HG03196 (cell line): ENCODE measurements at regions not wholly inside any gene's neighbourhood (a gene's known extent, or its start where the extent isn't known, plus 50 kb on each side); places are given as distances from the start of the nearest gene placed in this dataset.
"Not testable (repeated sequence)": the region's sequence is repeated elsewhere in the genome, so short reads cannot be mapped to it uniquely, and the experiment has no call there.

Experiments
- ATAC-seq: cut with Tn5 transposase; IDR thresholded peaks from one replicate; pipeline ENCODE4 v1.9.1; 2021; ENCODE audit not compliant: unreplicated experiment

- not testable (repeated sequence) for ATAC-seq
These were observed 408.6 kb upstream of the AMELY start for GRCh38 chrY:7320171-7320570.

- ATAC-seq, result no peak
These were observed 406.6 kb upstream of the AMELY start for GRCh38 chrY:7318122-7318521.

GRCh38 chrY:7317571-7317970, 406.0 kb upstream of the AMELY start:
- no peak for ATAC-seq

GRCh38 chrY:7310482-7311269, 399.1 kb upstream of the AMELY start:
- no peak for ATAC-seq

GRCh38 chrY:7308816-7309215, 397.3 kb upstream of the AMELY start:
- ATAC-seq, result no peak

GRCh38 chrY:7302306-7302705, 390.8 kb upstream of the AMELY start:
- ATAC-seq, result no peak

GRCh38 chrY:7299960-7300359, 388.4 kb upstream of the AMELY start:
- ATAC-seq, result no peak

- ATAC-seq, result no peak
These were observed 380.6 kb upstream of the AMELY start for GRCh38 chrY:7292113-7292512.

DNA sequence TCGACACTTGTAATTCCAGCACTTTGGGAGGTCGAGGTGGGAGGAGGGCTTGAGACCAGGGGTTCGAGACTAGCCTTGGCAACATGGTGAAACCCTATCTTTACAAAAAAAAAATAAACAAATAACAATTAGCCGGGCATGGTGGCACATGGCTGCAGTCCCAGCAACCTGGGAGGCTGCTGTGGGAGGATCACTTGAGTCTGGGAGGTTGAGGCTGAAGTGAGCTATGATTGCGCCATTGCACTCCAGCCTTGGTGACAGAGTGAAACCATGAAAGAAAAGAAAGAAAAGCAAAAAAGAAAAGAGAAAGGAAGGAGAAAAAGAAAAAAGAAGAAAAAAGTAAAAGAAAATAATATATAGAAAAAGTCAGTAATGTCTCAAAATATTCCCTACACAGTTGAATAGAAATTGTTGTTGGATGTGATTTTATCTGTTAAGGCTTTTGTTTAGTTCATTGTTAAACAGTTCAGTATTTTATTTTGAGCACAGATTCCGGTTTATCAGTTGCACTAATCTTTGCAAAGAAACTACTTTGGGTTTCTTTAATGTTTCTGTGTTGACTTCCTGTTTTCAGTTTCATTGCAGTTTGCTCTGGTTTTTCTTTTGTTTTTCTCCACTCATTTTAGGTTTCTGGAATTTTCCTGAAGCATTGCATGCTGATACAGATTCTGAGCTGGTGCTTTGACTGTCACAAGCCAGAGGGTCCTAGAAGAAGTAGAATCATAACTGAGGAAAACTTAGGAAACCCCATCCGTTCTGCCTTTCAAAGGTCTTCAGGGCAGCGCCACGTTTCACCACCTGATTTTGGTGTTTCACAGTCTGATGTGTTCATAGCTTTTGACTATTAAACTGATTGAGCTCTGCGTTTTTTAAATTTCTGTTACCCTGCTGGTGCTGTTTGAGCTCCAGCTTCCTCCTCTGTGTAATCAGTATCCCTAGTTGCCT, 378.6 kb upstream of the AMELY start:
- ATAC-seq, result peak; percentile 76

DNA sequence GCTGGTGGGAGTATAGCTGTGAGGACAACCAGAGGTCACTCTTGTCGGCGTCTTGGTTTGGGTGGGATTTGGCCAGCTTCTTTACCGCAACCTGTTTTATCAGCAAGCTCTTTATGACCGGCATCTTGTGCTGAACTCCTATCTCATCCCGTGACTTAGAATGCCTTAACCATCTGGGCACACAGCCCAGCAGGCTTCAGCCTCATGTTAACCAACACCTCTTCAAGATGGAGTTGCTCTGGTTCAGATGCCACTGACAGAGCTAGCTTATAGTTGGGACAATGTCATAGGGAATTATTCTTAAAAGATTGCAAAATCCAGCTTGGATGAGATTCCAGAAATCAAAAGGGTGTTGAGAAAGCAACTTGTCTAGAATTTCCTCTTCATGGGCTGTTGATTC, 377.1 kb upstream of the AMELY start:
- no peak for ATAC-seq

- ATAC-seq, result not testable (repeated sequence)
These were observed 376.4 kb upstream of the AMELY start for GRCh38 chrY:7287963-7288362.

- ATAC-seq, result no peak
These were observed 373.8 kb upstream of the AMELY start for GRCh38 chrY:7285388-7285787.

DNA sequence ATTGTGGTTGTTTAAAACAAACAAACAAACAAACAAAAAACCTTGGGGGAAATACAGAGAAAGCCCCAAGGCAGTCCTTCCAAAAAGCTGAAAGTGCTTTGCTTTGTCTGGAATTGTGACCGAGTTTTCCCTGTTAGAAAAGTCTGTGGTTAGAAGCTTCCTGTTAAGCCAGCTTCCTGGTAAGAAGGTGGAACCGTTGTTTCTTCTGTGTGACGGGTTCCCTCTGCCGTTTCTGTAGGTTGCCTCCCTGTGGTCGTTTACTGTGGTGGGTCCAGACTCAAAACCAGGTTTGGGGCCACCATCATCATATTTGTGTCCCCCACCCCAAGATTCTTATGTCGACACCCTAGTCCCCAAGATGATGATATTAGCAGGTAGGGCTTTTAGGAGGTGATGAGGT, 371.4 kb upstream of the AMELY start:
- no peak for ATAC-seq

DNA sequence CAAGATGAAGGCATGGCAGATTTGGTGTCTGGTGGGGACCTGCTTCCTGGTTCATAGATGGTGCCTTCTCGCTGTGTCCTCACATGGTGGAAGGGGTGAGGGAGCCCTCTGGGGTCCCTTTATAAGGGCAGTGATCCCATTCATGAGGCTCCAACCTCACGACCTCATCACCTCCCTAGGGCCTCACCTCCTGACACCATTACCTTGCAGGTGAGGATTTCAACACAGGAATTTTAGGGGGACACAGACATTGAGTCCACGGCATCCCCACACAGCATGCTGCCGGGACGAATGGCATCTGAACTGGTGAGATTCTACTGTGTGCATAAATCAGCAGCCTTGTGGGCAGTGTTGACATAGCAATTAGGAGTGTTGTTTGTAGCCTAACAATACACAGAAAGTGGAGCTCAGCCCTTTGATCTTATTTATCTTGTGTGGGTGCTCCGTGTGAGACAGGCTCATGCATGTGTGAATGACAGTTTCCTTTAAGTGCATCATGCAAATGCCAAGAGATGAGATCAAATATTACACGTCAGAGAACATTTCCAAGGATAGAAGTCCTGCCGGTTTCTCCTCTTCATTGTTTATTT, 368.7 kb upstream of the AMELY start:
- not testable (repeated sequence) for ATAC-seq

- ATAC-seq, result no peak
These were observed 364.2 kb upstream of the AMELY start for GRCh38 chrY:7275751-7276150.

DNA sequence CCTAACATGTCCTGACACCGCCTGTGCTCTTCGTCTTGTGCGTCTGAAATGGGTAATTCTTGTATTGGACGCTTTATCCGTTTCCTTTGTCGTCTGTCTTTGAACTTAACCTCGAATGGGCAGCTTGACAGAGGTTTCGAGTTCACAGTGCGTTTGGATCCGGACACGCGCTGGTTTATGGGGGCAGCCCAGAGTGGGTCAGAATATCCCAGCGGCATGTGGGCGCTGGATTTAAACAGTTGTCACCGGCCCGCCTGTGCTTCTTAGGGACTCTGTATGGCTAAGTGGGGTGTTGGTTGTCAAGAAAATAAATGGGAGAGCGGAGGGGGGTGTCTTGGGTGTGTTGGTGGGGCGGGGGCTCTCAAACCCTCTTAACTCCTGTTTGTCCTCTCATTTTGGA, 363.5 kb upstream of the AMELY start:
- ATAC-seq, result no peak

DNA sequence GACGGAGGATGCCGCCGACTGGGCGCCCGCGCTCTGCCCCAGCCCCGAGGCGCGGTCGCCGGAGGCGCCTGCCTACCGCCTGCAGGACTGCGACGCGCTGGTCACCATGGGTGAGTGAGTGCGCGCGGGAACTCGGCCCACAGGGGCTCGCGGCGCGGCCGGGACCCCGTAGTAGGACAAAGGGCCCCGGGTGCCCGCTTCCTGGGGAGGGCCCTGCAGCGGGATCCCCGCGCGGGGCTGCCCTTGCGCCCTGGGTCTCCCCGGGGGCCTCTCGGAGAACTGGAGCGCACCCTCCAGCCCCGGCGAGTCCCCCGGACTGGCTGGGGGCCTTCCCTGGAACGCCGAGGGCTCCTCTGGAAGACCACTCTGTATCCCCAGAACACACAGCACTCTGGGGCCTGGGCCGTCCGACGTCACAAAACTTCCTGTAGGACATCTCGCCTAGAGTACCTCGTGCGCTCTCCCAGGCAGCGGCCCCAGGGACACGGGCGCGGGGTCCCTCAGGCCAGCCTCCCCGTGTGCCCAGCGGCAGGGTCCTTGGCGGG, 362.9 kb upstream of the AMELY start:
- ATAC-seq, result peak; percentile 13

GRCh38 chrY:7273587-7274203, 362.1 kb upstream of the AMELY start:
- peak; percentile 83 for ATAC-seq

DNA sequence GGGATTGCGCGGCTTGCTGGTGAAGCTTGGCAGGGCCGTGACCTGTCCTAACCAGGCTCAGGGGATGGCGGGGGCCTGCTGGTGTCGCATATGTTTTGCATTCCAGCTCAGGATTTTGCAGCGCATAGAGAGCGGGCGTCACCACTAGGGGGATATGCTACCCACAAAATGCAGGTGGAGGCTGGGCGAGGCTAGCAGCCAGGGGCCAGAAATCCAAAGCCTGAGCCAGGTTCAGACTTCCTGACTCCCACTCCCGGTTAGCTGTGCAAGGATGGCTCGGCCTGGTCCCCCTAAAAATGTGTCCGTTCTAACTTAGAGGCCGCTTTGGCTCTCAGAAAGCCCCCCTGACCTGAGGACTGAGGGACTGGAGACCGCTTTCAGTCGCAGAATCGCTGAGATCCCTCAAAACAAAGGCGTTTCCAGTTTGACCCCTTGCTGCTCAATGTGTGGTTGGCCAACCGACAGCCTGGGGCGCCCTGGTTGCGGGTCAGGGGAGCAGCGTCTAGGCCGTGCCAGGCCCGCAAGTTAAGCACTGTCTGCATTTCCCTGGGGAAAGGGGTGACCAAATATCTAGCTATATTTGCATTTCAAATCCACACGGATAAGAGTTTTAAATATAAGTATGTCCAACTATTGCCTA, 361.1 kb upstream of the AMELY start:
- no peak for ATAC-seq

GRCh38 chrY:7263773-7264172, 352.2 kb upstream of the AMELY start:
- ATAC-seq, result no peak
